H9 (cell line): ENCODE measurements at regions not wholly inside any gene's neighbourhood (a gene's known extent, or its start where the extent isn't known, plus 50 kb on each side); places are given as distances from the start of the nearest gene placed in this dataset.

ENCODE experiments used
- DNase-seq: peaks from one replicate; pipeline ENCODE4 v3.0.0-alpha.2; 2017
- H2AFZ ChIP-seq: one replicate; pipeline ENCODE4 v1.6.1; 2013; ENCODE audit warnings: mild to moderate bottlenecking, low read length, control low read depth, moderate library complexity
- H2AK5ac ChIP-seq: 2 replicates; pipeline ENCODE4 v1.6.1; 2013; ENCODE audit warnings: low read length, control low read depth, mixed read lengths; ENCODE audit not compliant: insufficient read length
- H2BK120ac ChIP-seq: one replicate; pipeline ENCODE4 v1.6.1; 2013; ENCODE audit warnings: low read depth, mild to moderate bottlenecking, low read length, control low read depth, inconsistent platforms; ENCODE audit not compliant: poor library complexity, severe bottlenecking
- H2BK12ac ChIP-seq: 2 replicates; pipeline ENCODE4 v1.6.1; 2013; ENCODE audit warnings: low read length, control low read depth, mixed read lengths, low read depth; ENCODE audit not compliant: insufficient read length
- H2BK15ac ChIP-seq: 2 replicates; pipeline ENCODE4 v1.6.1; 2013; ENCODE audit warnings: low read depth, low read length, control low read depth
- H2BK20ac ChIP-seq: one replicate; pipeline ENCODE4 v1.6.1; 2013; ENCODE audit warnings: low read depth, mild to moderate bottlenecking, low read length, control low read depth, inconsistent platforms; ENCODE audit not compliant: poor library complexity, severe bottlenecking
- H2BK5ac ChIP-seq: 2 replicates; pipeline ENCODE4 v1.6.1; 2013; ENCODE audit warnings: low read length, control low read depth, mixed read lengths; ENCODE audit not compliant: insufficient read length
- H3K14ac ChIP-seq: 2 replicates; pipeline ENCODE4 v1.6.1; 2013; ENCODE audit warnings: low read length, control low read depth; ENCODE audit not compliant: insufficient read depth
- H3K18ac ChIP-seq: 2 replicates; pipeline ENCODE4 v1.6.1; 2013; ENCODE audit warnings: low read depth, mild to moderate bottlenecking, mixed read lengths, low read length, control low read depth; ENCODE audit not compliant: insufficient read length
- H3K23ac ChIP-seq: 2 replicates; pipeline ENCODE4 v1.6.1; 2013; ENCODE audit warnings: low read length, control low read depth, mixed read lengths, low read depth; ENCODE audit not compliant: insufficient read length
- H3K23me2 ChIP-seq: 2 replicates; pipeline ENCODE4 v1.6.1; 2013; ENCODE audit warnings: low read depth, mild to moderate bottlenecking, mixed read lengths, low read length, control low read depth; ENCODE audit not compliant: insufficient read length, poor library complexity, severe bottlenecking
- H3K27ac ChIP-seq: 2 replicates; pipeline ENCODE4 v1.5.1; 2013; ENCODE audit warnings: low read length, control low read depth, mixed read lengths, low read depth; ENCODE audit not compliant: insufficient read length
- H3K27me3 ChIP-seq: 2 replicates; pipeline ENCODE4 v1.6.1; 2013; ENCODE audit warnings: low read length, control low read depth, inconsistent platforms; ENCODE audit not compliant: insufficient read depth
- H3K4ac ChIP-seq: 2 replicates; pipeline ENCODE4 v1.6.1; 2013; ENCODE audit warnings: low read depth, mild to moderate bottlenecking, control low read depth, inconsistent platforms, low read length, moderate library complexity
- H3K4me1 ChIP-seq: 2 replicates; pipeline ENCODE4 v1.6.1; 2013; ENCODE audit warnings: low read length, control low read depth, inconsistent platforms; ENCODE audit not compliant: insufficient read depth
- H3K4me2 ChIP-seq: 2 replicates; pipeline ENCODE4 v1.6.1; 2013; ENCODE audit warnings: low read length, control low read depth, mixed read lengths; ENCODE audit not compliant: insufficient read length, insufficient read depth
- H3K56ac ChIP-seq: 2 replicates; pipeline ENCODE4 v1.6.1; 2013; ENCODE audit warnings: low read depth, mild to moderate bottlenecking, mixed read lengths, low read length, control low read depth; ENCODE audit not compliant: insufficient read length
- H3K79me1 ChIP-seq: 2 replicates; pipeline ENCODE4 v1.6.1; 2013; ENCODE audit warnings: low read depth, mild to moderate bottlenecking, moderate library complexity, low read length, control low read depth, inconsistent platforms; ENCODE audit not compliant: insufficient read depth, poor library complexity, severe bottlenecking
- H3K79me2 ChIP-seq: 2 replicates; pipeline ENCODE4 v1.6.1; 2013; ENCODE audit warnings: low read length, control low read depth, inconsistent platforms; ENCODE audit not compliant: insufficient read depth
- H3K9ac ChIP-seq: 2 replicates; pipeline ENCODE4 v1.6.1; 2013; ENCODE audit warnings: low read length, control low read depth, mixed read lengths; ENCODE audit not compliant: insufficient read length; ENCODE audit errors: extremely low read depth
- H3K9me3 ChIP-seq: one replicate; pipeline ENCODE4 v1.6.1; 2013; ENCODE audit warnings: low read depth, low read length, inconsistent platforms; ENCODE audit not compliant: control insufficient read depth
- H3T11ph ChIP-seq: one replicate; pipeline ENCODE4 v1.6.1; 2013; ENCODE audit warnings: mild to moderate bottlenecking, low read length, control low read depth, inconsistent platforms
- H4K20me1 ChIP-seq: one replicate; pipeline ENCODE4 v1.6.1; 2013; ENCODE audit not compliant: control insufficient read depth, insufficient read length, insufficient read depth
- H4K5ac ChIP-seq: 2 replicates; pipeline ENCODE4 v1.6.1; 2013; ENCODE audit warnings: low read depth, mild to moderate bottlenecking, mixed read lengths, low read length, control low read depth; ENCODE audit not compliant: insufficient read length
- H4K8ac ChIP-seq: replicated peaks from 2 replicates; pipeline ENCODE4 v1.6.1; 2013; ENCODE audit warnings: low read length, control low read depth, mixed read lengths, low read depth; ENCODE audit not compliant: insufficient read length
- H4K91ac ChIP-seq: 2 replicates; pipeline ENCODE4 v1.6.1; 2013; ENCODE audit warnings: low read depth, mild to moderate bottlenecking, moderate library complexity, mixed read lengths, low read length, control low read depth; ENCODE audit not compliant: insufficient read length
- H3K27ac Mint-ChIP-seq, 3 experiments: 2 replicates in 2 of 3; 3 replicates in 1 of 3; pipeline ENCODE4 v1.8.0; 2020 to 2021; ENCODE audit warnings: mixed read lengths in 3 of 3, mild to moderate bottlenecking in 1 of 3, moderate library complexity in 1 of 3
- H3K27me3 Mint-ChIP-seq: 2 replicates; pipeline ENCODE4 v1.8.0; 2021; ENCODE audit warnings: low read depth, mild to moderate bottlenecking, moderate library complexity, mixed read lengths
- H3K36me3 Mint-ChIP-seq, 3 experiments: 2 replicates in 2 of 3; 3 replicates in 1 of 3; pipeline ENCODE4 v1.8.0; 2020 to 2021; ENCODE audit warnings: low read depth in 3 of 3, mixed read lengths in 3 of 3; ENCODE audit not compliant: insufficient read depth in 1 of 3
- H3K4me1 Mint-ChIP-seq, 2 experiments: 2 replicates each; pipeline ENCODE4 v1.8.0; 2020; ENCODE audit warnings: mixed read lengths in 2 of 2
- H3K4me3 Mint-ChIP-seq, 2 experiments: 2 replicates in 1 of 2; 3 replicates in 1 of 2; pipeline ENCODE4 v1.8.0; 2020 to 2021; ENCODE audit warnings: mild to moderate bottlenecking in 2 of 2, mixed read lengths in 2 of 2, moderate library complexity in 1 of 2
- H3K9me3 Mint-ChIP-seq, 2 experiments: 2 replicates in 1 of 2; 3 replicates in 1 of 2; pipeline ENCODE4 v1.8.0; 2020; ENCODE audit warnings: mild to moderate bottlenecking in 2 of 2, mixed read lengths in 2 of 2, moderate library complexity in 1 of 2
- CTCF ChIP-seq: fragments of 200-600 bp; sonication (generic); conservative IDR thresholded peaks from 3 replicates; pipeline ENCODE4 v1.8.0; 2021; ENCODE audit warnings: antibody characterized with exemption, mild to moderate bottlenecking
- WGBS: extraction: QIAGEN DNeasy Blood & Tissue Kit; methylation state at CpG from one replicate; pipeline ENCODE4 v1.1.7; 2013; ENCODE audit warnings: missing lambda C conversion rate, low lambda C conversion rate, mixed read lengths; ENCODE audit not compliant: insufficient read length; ENCODE audit errors: extremely low coverage; 5-methylcytosine and 5-hydroxymethylcytosine counted together

- no peaks in the 10 kb centered on the region for H3K27me3 Mint-ChIP-seq
- Histone ChIP-seq H3K4me1 (peaks cover 2% of the 10 kb centered on the region; the same call in 1 of the 2 replicates), H3K9ac (no peak overlapping the region), H3T11ph (no peak overlapping the region), H3K18ac (no peak overlapping the region), H3K27ac (no peak overlapping the region), H3K4ac (no peak overlapping the region), H2BK120ac (no peak overlapping the region), H2AFZ (no peak overlapping the region), H4K91ac (no peak overlapping the region), H3K23me2 (no peaks in the 10 kb centered on the region), H3K56ac (no peak overlapping the region), H2BK20ac (no peak overlapping the region), H2BK12ac (no peak overlapping the region), H3K9me3 (no peaks in the 10 kb centered on the region), H3K23ac (no peak overlapping the region), H2BK5ac (no peak overlapping the region), H4K20me1 (no peaks in the 10 kb centered on the region), H4K5ac (no peak overlapping the region), H3K14ac (no peak overlapping the region), H2AK5ac (no peak overlapping the region), H3K79me2 (no peaks in the 10 kb centered on the region), H4K8ac (no peak overlapping the region), H3K79me1 (no peaks in the 10 kb centered on the region), H3K27me3 (no peaks in the 10 kb centered on the region), H3K4me2 (no peak overlapping the region), H2BK15ac (no peak overlapping the region)
- no peak for DNase-seq
- peaks cover 5 to 18% (median 6%) of the 10 kb centered on the region in 3 experiments; a peak in 5 of 7 replicates for H3K36me3 Mint-ChIP-seq
- WGBS, result no CpG with 5 or more reads among the region's 4 CpGs
- TF ChIP-seq CTCF, result no peak
- peaks cover 14% of the 10 kb centered on the region in 2 experiments for H3K9me3 Mint-ChIP-seq
- no peak overlapping the region for H3K27ac Mint-ChIP-seq
- H3K4me1 Mint-ChIP-seq, result peaks cover 3 to 4% of the 10 kb centered on the region in 2 experiments
- H3K4me3 Mint-ChIP-seq, result no peak overlapping the region
Measured at GRCh38 chr19:31430381-31430780, 81.1 kb upstream of the TSHZ3 start.
